GM21786 (cell line): ENCODE measurements at regions not wholly inside any gene's neighbourhood (a gene's known extent, or its start where the extent isn't known, plus 50 kb on each side); places are given as distances from the start of the nearest gene placed in this dataset.
"Not testable (repeated sequence)": the region's sequence is repeated elsewhere in the genome, so short reads cannot be mapped to it uniquely, and the experiment has no call there.

Source experiments
- ATAC-seq: cut with Tn5 transposase; IDR thresholded peaks from one replicate; pipeline ENCODE4 v1.9.1; 2021; ENCODE audit not compliant: unreplicated experiment

- no peak for ATAC-seq
These were observed 1024.6 kb downstream of the EFNA5 start for GRCh38 chr5:106646106-106646505.

GRCh38 chr5:106640511-106640910 is 1030.2 kb downstream of the EFNA5 start:
- ATAC-seq: no peak

GRCh38 chr5:106639488-106639887 is 1031.2 kb downstream of the EFNA5 start:
- ATAC-seq: no peak

GRCh38 chr5:106637275-106637674 is 1033.5 kb downstream of the EFNA5 start:
- ATAC-seq: no peak

GRCh38 chr5:106634375-106634774 is 1036.4 kb downstream of the EFNA5 start:
- no peak for ATAC-seq

GRCh38 chr5:106633825-106634224 is 1036.9 kb downstream of the EFNA5 start:
- ATAC-seq: no peak

GRCh38 chr5:106628456-106628855 is 1042.3 kb downstream of the EFNA5 start:
- ATAC-seq: not testable (repeated sequence)

GRCh38 chr5:106610041-106610440 is 1060.7 kb downstream of the EFNA5 start:
- no peak for ATAC-seq

- ATAC-seq: peak; percentile 80
These were observed 1069.1 kb downstream of the EFNA5 start for GRCh38 chr5:106601620-106602019.

- no peak for ATAC-seq
These were observed 1069.9 kb downstream of the EFNA5 start for GRCh38 chr5:106600803-106601202.

- no peak for ATAC-seq
These were observed 1074.9 kb downstream of the EFNA5 start for GRCh38 chr5:106595864-106596263.

- ATAC-seq: no peak
These were observed 1086.5 kb downstream of the EFNA5 start for GRCh38 chr5:106584268-106584667.

GRCh38 chr5:106578736-106579135 is 1092.0 kb downstream of the EFNA5 start:
- no peak for ATAC-seq

GRCh38 chr5:106574820-106575219 is 1095.9 kb downstream of the EFNA5 start:
- ATAC-seq: no peak

GRCh38 chr5:106566031-106566430 is 1104.7 kb downstream of the EFNA5 start:
- no peak for ATAC-seq

GRCh38 chr5:106545325-106545724 is 1125.4 kb downstream of the EFNA5 start:
- ATAC-seq: no peak

GRCh38 chr5:106543330-106543729 is 1127.4 kb downstream of the EFNA5 start:
- no peak for ATAC-seq

GRCh38 chr5:106530150-106530549 is 1140.6 kb downstream of the EFNA5 start:
- ATAC-seq: no peak

GRCh38 chr5:106525438-106525837 is 1145.3 kb downstream of the EFNA5 start:
- no peak for ATAC-seq

- no peak for ATAC-seq
These were observed 1146.9 kb downstream of the EFNA5 start for GRCh38 chr5:106523852-106524251.

GRCh38 chr5:106522296-106522695 is 1148.4 kb downstream of the EFNA5 start:
- ATAC-seq: no peak

- no peak for ATAC-seq
These were observed 1149.0 kb downstream of the EFNA5 start for GRCh38 chr5:106521701-106522100.

- no peak for ATAC-seq
These were observed 1160.4 kb downstream of the EFNA5 start for GRCh38 chr5:106510321-106510720.

- no peak for ATAC-seq
These were observed 1161.8 kb downstream of the EFNA5 start for GRCh38 chr5:106508894-106509293.
